Neural cell (in vitro differentiated cells): ENCODE measurements at regions not wholly inside any gene's neighbourhood (a gene's known extent, or its start where the extent isn't known, plus 50 kb on each side); places are given as distances from the start of the nearest gene placed in this dataset.

Experiments
- CTCF ChIP-seq: fragments of 450-650 bp; IDR thresholded peaks from 2 replicates; pipeline ENCODE4 v1.5.1; 2014; ENCODE audit warnings: antibody characterized with exemption, mild to moderate bottlenecking, moderate library complexity; ENCODE audit not compliant: poor library complexity, severe bottlenecking
- EZH2 ChIP-seq: fragments of 200-600, 300-800 bp; shearing (Covaris generic), sonication (generic); IDR thresholded peaks from 2 replicates; pipeline ENCODE4 v1.6.1; 2014; ENCODE audit warnings: antibody characterized with exemption, low read length, borderline replicate concordance, mild to moderate bottlenecking; ENCODE audit not compliant: insufficient read depth, poor library complexity, severe bottlenecking
- MXI1 ChIP-seq: fragments of 450-650 bp; conservative IDR thresholded peaks from 2 replicates; pipeline ENCODE4 v1.6.1; 2014; ENCODE audit warnings: antibody characterized with exemption, mild to moderate bottlenecking; ENCODE audit not compliant: poor library complexity, severe bottlenecking
- POLR2AphosphoS5 ChIP-seq: IDR thresholded peaks from 2 replicates; pipeline ENCODE4 v1.6.1; 2012
- SMC3 ChIP-seq: fragments of 450-650 bp; conservative IDR thresholded peaks from 2 replicates; pipeline ENCODE4 v1.6.1; 2014; ENCODE audit warnings: antibody characterized with exemption, mild to moderate bottlenecking, moderate library complexity; ENCODE audit not compliant: poor library complexity
- TAF1 ChIP-seq: IDR thresholded peaks from 2 replicates; pipeline ENCODE4 v1.6.1; 2012; ENCODE audit warnings: low read depth
- TF ChIP-seq, protein P1 (sequence below): IDR thresholded peaks from 2 replicates; pipeline ENCODE4 v1.6.1; 2012; ENCODE audit warnings: borderline replicate concordance

GRCh38 chr13:68995972-68996667 lies 1111.5 kb upstream of the ATXN8OS start:
- TF ChIP-seq EZH2 (no peak), POLR2AphosphoS5 (no peak), CTCF (no peak), SMC3 (no peak), TAF1 (no peak), MXI1 (no peak)
- TF ChIP-seq, protein P1, sequence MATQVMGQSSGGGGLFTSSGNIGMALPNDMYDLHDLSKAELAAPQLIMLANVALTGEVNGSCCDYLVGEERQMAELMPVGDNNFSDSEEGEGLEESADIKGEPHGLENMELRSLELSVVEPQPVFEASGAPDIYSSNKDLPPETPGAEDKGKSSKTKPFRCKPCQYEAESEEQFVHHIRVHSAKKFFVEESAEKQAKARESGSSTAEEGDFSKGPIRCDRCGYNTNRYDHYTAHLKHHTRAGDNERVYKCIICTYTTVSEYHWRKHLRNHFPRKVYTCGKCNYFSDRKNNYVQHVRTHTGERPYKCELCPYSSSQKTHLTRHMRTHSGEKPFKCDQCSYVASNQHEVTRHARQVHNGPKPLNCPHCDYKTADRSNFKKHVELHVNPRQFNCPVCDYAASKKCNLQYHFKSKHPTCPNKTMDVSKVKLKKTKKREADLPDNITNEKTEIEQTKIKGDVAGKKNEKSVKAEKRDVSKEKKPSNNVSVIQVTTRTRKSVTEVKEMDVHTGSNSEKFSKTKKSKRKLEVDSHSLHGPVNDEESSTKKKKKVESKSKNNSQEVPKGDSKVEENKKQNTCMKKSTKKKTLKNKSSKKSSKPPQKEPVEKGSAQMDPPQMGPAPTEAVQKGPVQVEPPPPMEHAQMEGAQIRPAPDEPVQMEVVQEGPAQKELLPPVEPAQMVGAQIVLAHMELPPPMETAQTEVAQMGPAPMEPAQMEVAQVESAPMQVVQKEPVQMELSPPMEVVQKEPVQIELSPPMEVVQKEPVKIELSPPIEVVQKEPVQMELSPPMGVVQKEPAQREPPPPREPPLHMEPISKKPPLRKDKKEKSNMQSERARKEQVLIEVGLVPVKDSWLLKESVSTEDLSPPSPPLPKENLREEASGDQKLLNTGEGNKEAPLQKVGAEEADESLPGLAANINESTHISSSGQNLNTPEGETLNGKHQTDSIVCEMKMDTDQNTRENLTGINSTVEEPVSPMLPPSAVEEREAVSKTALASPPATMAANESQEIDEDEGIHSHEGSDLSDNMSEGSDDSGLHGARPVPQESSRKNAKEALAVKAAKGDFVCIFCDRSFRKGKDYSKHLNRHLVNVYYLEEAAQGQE = no peak
